Keratinocyte (primary cell): ENCODE measurements at regions not wholly inside any gene's neighbourhood (a gene's known extent, or its start where the extent isn't known, plus 50 kb on each side); places are given as distances from the start of the nearest gene placed in this dataset.

Source experiments
- CTCF ChIP-seq, 3 experiments: IDR thresholded peaks in 1 of 3; conservative IDR thresholded peaks in 1 of 3; optimal IDR thresholded peaks in 1 of 3; 2 replicates in 2 of 3; 3 replicates in 1 of 3; pipeline versions ENCODE3 to v1.5.1; 2011; ENCODE audit warnings: low read length in 3 of 3, mild to moderate bottlenecking in 3 of 3, moderate library complexity in 2 of 3, control low read depth in 1 of 3, inconsistent platforms in 1 of 3; ENCODE audit not compliant: insufficient read depth in 2 of 3; ENCODE audit errors: extremely low read depth in 1 of 3
- EZH2 ChIP-seq: IDR thresholded peaks from one replicate; pipeline ENCODE4 v1.6.1; 2012; ENCODE audit warnings: inconsistent platforms, mild to moderate bottlenecking, low read length, moderate library complexity

GRCh38 chr4:106618956-106619355 is 250.4 kb upstream of the GIMD1 start:
- TF ChIP-seq CTCF (optimal IDR thresholded peaks at IDR 0.05 in 1 of 3, IDR thresholded peaks at IDR 0.05 in 1 of 3, conservative IDR thresholded peaks at IDR 0.05 in 1 of 3; ENCODE audit: extremely low read depth in 1 of 3, insufficient read depth in 2 of 3, low read length in 3 of 3) (no peak), EZH2 (no peak)
